ENCODE measurements at regions not wholly inside any gene's neighbourhood (a gene's known extent, or its start where the extent isn't known, plus 50 kb on each side); places are given as distances from the start of the nearest gene placed in this dataset.

DNA sequence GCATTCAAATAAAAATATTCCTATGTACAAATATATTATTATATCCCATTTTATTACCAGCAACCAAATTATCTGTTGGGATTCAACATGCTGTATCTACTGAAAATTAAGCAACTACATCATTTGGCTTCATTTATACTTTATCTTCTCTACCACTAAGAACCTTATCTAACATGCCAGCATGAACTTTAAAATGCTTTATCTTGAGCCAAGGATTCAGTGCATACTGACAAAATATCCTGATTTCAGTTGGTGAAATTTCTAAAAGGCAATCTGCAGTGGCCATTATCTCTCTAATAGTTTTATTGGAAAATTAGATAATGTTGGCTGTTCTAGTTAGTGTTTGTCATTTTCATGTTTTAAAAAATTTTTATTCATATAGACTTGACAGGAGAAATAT, 1149.9 kb downstream of the KCNT2 start:
- DNase-seq: no peak

DNA sequence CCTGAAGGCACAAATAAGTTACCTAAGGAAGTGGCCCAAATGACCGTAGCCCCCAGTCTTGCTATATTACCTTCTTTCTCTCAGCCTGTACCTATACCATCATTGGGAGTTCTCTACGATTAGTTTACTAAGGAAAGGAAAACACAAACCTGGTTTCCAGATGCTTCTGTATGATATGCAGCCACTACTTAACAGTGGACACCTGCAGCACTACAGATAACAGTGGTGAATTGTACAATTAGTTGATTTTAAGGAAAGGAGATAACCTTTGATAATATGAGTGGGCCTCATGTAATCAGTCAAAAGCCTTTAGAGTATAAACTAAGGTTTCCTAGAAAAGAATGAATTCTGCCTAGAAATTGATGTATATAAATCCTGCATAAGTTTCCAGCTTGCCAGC, 1157.4 kb downstream of the KCNT2 start:
- DNase-seq: no peak

DNA sequence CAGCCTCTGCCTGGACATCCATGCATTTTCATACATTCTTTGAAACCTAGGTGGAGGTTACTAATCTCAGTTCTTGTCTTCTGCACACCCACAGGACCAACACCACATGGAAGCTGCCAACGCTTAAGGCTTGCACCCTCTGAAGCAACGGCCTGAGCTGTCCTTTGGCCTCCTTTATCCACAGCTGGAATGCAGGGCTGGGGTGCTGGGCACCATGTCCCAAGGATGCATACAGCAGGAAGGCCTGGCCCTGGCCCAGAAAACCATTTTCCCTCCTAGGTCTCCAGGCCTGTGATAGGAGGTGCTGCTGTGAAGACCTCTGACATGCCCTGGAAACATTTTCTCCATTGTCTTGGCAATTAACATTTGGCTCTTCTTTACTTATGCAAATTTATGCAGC, 1168.6 kb downstream of the KCNT2 start:
- DNase-seq: no peak

DNA sequence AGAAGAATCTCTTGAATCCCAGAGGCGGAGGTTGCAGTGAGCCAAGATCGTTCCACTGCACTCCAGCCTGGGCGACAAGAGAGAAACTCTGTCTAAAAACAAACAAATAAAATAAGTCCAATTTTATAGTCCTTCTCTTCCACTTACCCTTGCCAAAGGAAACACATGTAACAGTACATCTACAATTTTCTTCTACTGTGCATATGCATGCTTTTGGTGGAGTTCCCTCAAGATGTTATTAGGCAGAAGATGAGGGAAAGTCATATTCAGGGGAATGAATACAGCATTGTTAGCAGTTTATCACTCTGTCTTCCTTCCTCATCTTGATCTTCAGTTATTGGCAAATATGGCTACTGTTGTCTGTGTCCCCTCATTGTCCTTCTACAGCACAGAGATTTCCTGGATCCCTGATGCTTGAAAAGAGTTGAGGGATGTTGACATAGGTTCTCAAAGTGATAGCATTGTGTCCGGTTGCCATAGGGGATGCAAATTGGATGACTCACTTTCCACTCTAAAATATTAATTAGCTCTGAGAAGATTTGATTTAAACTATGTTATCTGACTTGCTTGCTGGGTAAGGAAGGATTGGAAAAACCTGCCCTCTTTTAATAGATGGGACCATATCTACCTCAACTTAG, 1173.6 kb downstream of the KCNT2 start:
- DNase-seq: no peak

DNA sequence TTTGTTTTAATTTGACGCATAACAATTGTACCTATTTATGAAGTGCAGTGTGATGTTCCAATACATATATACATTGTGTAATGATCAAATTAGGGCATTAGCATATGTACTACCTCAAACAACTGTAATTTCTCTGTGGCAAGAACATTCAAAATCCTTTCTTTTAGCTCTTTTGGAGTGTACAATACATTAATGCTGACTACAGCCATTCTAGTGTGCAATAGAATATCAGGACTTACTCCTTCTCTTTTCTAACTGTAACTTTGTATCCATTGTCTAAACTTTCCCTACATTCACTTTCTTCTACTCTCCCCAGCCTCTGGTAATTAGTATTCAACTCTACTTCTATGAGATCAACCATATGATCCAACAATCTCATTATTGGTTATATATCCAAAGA, 1177.4 kb downstream of the KCNT2 start:
- DNase-seq: no peak

DNA sequence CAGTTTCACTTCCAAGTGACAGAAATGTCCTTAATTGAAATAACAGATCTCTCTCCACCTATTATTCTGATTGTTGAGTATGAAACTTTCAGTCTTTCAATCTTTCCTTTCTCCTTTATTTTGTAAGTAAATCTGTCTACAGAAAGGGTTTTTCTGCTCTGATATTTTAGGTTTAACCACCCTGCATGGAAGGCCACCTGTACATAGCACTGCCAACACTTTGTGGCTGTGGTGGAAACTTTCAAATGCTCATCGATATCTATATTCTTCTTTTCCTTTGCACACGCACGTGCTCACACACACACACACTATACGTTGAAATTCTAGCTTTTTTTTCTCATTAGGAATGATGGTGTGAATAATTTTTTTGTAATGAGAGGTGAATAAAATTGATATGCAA, 1179.3 kb downstream of the KCNT2 start:
- no peak for DNase-seq

DNA sequence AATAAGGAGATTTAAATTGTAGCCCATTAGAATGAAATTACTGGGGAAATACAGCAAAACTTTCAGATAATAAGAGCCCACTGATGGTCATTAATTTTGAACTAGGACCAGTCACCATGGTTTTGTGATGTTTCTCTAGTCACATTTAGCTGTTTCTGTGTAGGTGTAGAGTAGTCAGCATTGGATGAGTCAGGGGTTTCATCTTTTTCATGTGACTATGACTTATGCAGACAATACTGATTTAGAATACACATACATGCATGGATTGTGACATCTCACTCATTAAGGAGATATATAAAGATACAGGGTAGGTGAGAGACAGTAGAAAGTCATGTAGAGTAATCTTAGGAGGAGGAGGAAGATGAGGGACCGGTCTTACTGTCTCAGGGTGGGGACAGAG, 1192.7 kb downstream of the KCNT2 start:
- no peak for DNase-seq

DNA sequence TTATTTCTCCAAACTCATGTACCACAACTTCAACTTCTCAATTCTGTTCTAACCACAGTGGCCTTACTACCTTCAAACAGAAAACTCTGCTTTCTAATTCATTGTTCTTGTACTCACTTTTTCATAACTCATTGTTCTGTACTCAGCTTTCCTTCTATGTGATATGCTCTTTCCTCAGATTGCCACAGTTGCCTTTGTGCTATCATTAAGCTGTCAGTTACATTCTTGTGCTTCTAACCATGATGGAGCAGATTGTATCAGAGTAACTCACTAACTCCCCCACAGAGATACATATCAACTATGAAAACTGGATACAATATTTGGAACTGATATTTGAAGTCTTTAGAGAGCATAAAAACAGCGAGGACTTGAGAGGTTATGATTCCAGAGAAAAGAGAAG, 1213.7 kb downstream of the KCNT2 start:
- DNase-seq: no peak

DNA sequence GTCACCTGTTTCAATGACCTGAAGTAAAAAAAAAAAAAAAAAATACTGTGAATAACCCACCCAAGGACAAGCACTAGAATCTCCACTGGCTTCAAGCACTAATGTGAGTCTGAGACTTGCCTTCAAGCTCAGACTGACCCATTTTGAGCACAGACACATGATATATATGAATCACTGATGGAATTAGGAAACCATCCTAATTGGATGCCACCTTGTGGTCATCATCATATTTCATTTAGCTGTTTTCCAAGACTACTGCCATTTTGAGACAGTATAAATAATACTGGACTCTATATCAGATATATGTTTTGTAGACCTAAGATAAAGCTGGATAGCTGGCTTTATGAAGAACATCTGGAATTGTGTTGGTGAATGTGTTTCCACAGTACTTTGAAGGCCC, 1232.0 kb downstream of the KCNT2 start:
- DNase-seq: no peak

DNA sequence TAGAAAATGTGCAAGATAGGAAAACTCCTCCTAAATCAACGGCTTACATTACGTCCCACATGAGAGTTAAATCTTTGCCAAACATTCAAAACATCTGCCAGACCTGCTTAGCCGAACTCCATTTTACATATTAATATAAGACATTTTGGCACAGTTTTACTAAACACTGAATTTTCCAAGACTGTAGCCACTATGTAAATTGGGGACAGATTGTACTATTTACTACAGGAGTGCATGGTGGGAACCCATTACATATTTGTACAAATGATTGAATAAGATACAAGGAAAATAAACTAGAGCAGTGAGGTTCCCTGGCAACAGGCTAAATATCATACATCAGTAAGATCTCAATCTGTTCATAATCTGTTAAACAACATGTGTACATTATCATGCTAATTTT, 1234.4 kb downstream of the KCNT2 start:
- no peak for DNase-seq

DNA sequence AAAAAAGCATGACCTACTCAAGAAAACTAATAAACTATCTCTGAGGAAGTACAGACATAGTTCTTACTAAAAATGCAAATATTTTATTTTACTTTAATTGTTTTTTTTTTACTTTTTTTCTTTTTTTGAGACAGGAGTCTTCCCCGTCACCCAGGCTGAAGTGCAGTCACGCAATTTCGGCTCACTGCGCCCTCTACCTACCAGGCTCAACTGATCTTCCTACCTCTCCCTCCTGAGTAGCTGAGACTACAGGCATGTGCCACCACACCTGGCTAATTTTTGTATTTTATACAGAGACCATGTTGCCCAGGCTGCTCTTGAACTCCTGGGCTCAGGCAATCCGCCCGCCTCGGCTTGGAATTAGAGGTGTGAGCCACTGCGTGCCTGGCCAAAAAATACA, 1263.1 kb downstream of the KCNT2 start:
- DNase-seq: no peak

DNA sequence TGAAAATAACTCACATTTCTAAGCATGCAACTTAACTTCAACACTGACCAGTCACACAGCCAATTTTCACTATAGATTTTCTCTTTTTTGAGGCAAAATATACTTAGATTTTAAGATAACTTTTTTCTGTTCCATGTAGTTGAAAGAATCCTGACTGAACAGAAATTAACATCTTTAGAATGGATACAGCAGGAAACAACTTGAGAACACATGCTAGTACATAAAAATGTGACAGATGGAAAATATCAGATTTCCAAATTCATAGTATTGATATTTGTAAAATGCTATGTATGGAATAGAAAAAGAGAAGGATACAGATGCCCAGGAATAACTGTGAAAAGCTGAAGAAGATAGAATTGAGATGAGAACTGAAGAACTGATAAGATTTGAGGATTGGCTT, 1270.6 kb downstream of the KCNT2 start:
- DNase-seq: no peak

DNA sequence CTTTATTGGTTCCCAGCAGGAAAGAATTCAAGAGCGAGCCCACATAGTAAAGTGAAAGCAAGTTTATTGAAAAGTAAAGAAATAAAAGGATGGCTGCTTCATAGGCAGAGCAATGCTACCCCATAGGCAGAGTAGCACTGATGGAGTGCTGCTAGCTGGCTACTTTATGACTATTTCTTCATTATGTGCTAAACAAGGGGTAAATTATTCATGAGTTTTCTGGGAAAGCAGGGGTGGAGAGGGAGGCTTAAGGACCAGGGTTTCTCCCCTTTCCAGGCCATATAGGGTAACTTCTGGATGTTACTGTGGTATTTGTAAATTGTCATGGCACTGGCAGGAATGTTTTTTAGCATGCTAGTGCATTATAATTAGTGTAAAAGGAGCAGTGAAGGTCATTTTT, 1271.4 kb downstream of the KCNT2 start:
- DNase-seq: no peak

DNA sequence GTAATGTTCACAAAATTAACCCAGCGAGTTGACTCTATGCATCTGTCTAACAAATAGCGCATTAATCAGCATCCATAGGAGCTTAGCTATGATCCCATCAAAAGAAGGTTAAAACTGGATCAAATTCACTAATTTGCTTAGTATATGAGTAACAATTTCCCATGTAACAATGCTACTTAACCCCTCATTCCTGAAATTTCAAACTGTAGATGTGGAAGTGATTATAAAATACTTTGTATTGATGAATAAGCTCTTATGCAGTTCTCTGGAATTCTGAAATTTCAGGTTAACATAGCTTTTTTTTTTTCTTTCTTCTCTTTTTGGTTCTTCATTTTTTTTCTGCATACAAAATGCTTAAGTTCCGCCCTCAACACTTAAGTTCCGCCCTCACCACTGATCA, 1272.7 kb downstream of the KCNT2 start:
- no peak for DNase-seq

DNA sequence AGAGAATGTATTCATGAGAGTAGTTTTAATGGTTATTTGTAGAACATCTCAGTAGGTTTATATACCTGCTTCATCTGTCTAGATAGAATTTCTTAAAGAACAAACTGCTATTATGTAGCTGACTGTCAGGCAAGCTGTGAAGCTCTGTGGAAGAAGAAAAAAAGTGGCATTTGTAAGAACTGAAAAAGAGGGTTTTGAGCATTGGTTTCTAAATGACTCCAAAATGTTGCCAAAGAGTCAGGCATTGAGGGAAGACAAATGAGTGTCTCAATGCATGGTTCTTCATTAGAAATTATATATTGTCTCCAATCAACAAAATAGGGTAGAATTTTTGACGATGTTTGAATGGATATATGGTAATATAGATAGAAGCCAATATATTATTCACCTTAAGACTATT, 1276.1 kb downstream of the KCNT2 start:
- DNase-seq: no peak

DNA sequence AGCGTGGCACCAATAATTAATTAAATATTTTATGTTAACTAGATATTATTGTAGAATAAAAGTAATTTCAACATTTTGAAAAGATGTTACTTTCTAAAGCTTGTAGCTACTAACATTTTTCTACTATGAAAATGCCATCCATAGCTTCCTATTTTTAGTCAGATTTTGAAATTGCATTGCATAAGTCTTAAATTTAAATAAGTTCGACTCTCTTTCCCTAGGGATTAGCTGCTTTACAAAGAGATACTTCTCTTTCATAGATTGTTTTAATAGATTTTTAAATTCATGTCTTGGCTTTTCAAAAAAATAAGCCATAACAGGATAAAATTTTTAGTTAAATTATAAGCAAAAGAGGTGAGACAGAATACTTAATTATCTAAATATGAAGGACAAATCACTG, 1279.6 kb downstream of the KCNT2 start:
- no peak for DNase-seq

DNA sequence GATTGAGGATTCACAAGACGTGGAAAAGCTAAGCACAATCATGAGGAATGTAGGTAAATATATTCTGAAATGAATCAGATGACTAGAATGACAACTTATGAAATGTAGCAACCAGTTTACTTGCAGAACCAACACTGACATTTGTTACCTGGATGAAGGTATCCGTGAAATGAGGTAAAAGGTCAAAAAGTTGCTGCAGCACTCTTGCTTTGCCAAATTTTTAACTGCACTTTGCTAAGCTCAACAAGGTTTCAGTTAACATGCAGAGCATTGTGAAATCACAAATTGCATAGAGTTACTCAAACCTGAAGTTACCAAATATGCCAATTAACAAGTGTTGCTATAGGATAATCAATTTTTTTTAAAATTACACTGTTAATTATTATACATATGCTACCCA, 1280.1 kb downstream of the KCNT2 start:
- no peak for DNase-seq

DNA sequence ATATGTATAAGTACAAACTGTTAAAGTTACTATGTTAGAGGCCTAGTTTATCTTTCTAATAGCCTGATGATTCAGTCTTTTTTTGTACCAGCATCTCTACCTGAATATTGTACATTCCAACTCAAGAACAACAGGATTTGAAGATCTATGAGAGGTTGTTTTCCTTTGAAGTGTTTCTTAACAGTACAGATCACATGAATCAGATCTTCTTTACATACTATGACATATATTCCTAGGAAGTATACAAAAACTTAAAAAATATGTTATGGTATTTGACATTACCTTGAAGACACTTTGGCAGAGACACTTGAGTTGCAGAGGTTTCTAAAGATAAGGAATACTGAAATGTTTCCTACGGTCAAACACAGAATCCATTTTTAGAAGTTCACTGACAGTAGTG, 1280.9 kb downstream of the KCNT2 start:
- no peak for DNase-seq

DNA sequence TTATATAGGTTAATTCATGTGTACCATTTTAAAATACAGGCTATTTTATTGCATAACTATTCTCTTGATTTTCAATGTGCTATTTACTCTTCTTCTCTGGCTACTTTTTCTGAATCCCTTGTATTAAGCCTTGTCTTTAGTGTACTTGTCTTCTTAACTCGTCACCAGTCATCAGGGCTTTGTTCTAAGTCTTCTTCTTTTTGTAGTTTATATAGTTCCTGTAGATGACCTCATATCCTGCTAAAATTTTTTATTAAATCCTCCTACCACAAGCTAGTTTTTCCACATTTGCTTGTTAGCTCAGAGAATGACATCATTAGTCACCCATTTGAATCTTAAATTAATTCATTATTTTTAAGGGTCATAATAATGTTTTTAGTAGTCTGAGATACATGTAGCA, 1281.9 kb downstream of the KCNT2 start:
- DNase-seq: no peak

DNA sequence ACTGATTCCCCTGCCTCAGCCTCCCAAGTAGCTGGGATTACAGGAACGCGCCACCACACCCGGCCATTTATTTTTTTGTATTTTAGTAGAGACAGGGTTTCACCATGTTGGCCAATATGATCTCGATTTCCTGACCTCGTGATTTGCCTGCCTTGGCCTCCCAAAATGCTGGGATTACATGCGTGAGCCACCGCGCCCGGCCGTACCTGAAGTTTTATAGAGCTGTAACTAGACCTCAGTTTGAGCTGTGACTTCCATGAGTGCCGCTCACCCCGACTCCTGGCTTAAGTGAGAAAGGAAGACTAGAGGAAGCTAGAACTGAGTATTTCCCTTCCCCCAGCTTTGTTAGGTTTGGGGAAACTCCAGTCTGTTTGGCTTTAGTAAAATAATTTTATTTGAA, 1283.1 kb downstream of the KCNT2 start:
- DNase-seq: no peak

DNA sequence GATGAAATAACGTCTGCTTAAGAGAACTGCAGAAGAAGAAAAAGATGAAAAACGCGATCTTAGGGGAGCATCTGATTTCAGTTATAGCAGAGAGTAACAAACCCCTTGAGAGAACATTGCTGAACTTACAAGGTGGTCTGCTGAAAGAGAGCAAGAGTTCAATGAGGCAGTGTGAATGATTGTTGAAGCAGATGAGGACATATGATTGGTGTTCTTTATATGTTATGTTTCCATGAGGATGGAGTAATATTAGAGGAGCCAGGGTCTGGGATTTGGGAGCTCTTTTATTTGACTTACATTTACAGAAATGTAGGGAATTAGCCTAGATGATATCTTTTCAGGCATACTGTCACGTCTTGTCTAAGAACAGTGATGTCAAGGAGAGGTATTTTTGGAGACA, 1302.0 kb downstream of the KCNT2 start:
- DNase-seq: no peak

DNA sequence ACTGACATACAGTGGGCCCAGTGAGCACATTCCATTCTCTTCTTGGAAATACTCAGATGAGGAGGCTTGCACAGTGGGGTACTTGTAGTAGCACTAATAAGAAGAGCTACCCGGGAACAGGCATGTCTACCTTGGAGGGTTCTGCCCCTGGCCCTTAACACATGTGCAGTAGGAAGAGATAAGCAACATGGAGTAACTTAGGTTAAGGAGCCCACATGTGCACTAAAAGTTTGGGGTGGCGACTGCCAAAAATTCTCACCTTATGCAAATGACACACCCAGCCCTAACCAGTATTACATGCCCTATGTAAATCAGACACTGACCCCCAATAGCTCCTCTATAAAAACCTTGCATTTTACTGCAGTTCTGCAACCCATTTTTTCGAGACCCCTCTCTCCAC, 1313.3 kb downstream of the KCNT2 start:
- DNase-seq: no peak

DNA sequence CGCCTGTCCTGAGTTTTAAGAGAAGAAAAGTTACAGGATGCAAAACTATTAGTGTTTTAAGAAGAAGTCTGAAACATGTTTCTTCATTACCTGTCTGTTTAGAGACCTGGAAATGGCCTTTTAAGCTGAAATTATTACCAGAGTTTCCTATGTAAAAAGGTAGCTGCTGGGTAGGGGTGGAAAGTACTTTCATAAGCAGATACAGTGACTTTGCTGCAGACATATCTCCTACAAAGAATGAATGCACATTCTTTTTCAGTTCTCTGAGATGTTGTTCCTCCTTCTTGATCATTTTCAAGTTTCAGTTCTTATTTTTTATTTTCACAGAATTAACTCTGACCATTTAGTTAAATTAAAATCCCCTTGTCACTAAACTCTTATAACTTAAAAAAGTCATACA, 1329.6 kb downstream of the KCNT2 start:
- DNase-seq: no peak

DNA sequence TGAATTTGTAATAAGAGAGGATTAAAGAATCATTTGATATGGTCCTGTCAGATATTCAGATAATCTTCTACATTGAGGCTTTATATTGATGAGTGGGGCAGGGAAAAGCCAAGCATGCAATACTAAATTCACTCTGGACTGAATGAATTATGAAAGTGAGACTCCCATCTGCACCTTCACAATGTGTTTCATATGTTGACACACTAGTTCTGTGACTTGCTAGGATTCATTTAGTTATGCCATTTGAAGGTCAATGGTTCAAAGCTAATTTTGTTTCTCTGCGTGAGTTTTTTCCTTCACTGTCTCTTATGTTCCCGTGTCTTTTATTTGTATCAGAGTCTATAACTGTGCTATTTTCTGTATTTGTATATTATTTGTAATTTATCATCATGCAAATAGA, 1332.5 kb downstream of the KCNT2 start:
- no peak for DNase-seq
